ENCODE measurements at regions not wholly inside any gene's neighbourhood (a gene's known extent, or its start where the extent isn't known, plus 50 kb on each side); places are given as distances from the start of the nearest gene placed in this dataset.

DNA sequence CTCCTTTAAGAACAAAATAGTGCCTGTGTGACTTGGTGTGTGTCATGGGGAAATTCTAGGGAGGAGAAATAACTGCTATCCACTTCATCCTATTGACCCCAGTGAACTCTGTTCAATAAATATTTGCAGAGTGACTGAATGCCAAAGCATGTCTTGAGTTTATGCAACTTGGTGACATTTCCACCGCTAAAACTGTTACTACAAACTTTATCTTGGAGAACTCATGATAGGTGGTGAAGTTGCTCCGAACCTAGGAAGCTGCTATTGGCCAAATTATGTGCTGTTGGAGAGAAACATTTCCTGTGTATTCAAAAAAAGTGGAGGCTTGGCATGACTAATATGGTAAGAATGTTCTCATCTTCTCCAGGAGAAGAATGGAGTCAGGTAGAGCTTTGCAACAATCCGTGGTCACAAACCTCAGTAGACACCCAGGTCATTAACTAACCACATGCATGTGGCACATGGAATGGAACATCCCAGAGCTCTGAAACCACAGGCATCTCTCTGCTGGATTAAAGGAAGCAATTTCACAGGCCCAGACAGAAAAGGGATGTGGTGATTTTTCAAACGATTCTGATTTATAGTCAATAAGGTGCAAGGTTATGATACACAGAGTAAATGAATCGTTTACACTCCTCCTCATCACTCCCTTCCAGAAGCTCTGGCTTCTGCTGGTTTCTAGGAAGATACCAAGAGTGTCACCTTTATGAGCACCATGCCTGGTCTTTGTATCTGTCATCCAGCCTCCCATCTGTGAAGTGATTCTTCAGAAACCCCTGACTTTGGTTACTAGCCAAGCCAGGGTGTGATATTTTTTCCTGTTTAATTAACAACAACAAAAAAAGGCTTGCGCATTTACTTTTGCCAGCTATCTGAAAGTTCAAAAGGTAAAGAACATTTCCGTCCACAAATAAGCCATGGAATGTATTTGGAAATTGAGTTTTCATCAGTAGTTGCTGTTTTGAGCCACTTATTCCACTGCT is 361.1 kb downstream of the TGFB2 start:
- H3K9me3 ChIP-seq = no peaks in the 10 kb centered on the region

DNA sequence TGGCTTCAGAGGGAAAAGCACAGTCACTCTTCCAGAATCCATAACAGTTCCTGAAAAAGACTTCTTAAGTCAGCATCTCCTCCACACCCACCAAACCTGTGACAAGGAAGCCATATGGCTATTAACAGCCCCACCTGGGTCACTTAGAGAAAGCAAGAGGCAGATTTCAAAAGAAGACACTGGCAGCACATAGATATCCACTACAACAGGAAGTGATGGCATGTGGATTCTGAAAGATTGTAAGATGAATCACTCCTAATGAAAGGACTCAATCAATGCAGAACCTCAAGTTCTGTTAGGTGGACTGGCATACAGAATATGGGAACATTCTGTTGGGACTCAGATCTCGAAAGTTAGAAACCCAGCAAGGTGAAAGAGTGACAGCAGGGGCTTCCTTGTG is 365.9 kb downstream of the TGFB2 start:
- H3K36me3 ChIP-seq = no peaks in the 10 kb centered on the region
- H3K4me3 ChIP-seq = no peak overlapping the region
- no peak overlapping the region for H3K27ac ChIP-seq
- H3K9me3 ChIP-seq = no peaks in the 10 kb centered on the region
- DNase-seq (no peak), ATAC-seq (no peak)
- no peaks in the 10 kb centered on the region for H3K27me3 ChIP-seq
- H3K4me1 ChIP-seq = no peaks in the 10 kb centered on the region
- intact Hi-C loops (cut with DNase I) = no loop called here
- no peak for TF ChIP-seq CTCF (IDR thresholded peaks at IDR 0.05)

More for the DNA sequence above, 361.1 kb downstream of the TGFB2 start:
- peak; percentile 82 for ATAC-seq
- Histone ChIP-seq H3K4me3 (no peak overlapping the region), H3K27me3 (no peaks in the 10 kb centered on the region), H3K36me3 (no peaks in the 10 kb centered on the region), H3K4me1 (no peaks in the 10 kb centered on the region), H3K27ac (no peak overlapping the region)
- DNase-seq = no peak
- intact Hi-C loops (cut with DNase I) = no loop called here
- no peak for TF ChIP-seq CTCF (IDR thresholded peaks at IDR 0.05)

DNA sequence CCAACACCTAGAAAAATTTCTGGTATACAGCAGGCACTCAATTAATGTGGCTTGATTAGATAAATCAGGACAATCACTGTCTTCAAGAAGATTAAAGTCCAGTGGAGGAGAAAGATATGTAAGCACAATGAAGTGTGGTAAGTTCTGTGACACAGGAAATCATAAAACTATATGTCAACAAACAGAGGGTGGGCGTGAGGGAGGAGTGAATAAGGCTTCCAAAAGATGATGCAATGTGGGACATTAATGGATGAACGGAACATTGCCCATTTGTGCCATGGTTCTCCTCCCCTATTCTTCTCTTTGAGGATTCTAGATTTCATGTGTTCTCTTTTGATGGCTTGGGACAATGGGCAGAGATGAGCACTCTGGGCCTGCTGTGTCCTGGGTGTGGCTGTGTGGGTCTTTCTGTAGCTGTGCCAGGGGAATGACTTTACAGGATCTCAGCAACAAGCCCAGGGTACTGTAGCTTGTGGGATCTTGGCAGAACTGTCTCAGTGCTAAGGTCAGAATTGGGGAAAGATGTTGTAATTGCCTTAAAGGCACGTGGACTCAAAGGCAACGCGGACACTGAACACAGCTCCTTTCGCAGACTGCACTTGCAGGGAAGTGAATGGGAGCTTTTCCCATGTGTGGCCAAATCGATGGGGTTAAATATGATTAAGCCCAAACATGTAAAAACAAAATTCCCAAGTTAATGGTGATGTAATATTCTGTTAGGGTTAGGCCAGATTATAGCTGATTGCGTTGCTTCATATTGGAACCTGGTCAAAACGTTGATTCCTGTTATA is 366.9 kb downstream of the TGFB2 start:
- no peak for DNase-seq
- ATAC-seq = peak; percentile 19

DNA sequence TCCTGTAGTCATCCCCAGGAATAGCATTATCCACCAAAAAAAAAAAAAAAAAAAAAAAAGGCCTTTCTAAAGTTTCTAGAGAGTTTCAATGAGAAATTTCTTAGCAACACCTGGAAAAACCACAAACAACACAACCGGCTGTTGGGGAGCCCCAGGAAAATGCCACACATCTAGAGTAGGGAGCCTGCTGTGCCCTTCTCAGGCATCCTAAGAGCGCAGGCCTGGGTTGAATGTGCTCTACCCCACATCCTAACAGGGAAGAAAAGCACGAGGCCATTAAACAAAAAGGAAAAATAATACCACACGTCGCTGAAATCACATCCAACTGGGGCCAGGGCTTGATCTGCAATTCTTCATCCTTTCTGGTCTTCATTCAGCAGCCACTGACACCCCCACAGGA is 367.5 kb downstream of the TGFB2 start:
- no peak for DNase-seq
- intact Hi-C loops (cut with DNase I) = no loop called here
- no peak overlapping the region for H3K27ac ChIP-seq
- H3K36me3 ChIP-seq = no peaks in the 10 kb centered on the region
- no peaks in the 10 kb centered on the region for H3K27me3 ChIP-seq
- H3K4me3 ChIP-seq = no peak overlapping the region
- no peaks in the 10 kb centered on the region for H3K9me3 ChIP-seq
- no peaks in the 10 kb centered on the region for H3K4me1 ChIP-seq
- no peak for TF ChIP-seq CTCF (IDR thresholded peaks at IDR 0.05)
- no peak for ATAC-seq

More for the DNA sequence above, 366.9 kb downstream of the TGFB2 start:
- TF ChIP-seq CTCF (IDR thresholded peaks at IDR 0.05) = no peak
- Histone ChIP-seq H3K27ac (no peak overlapping the region), H3K9me3 (no peaks in the 10 kb centered on the region), H3K27me3 (no peaks in the 10 kb centered on the region), H3K4me1 (no peaks in the 10 kb centered on the region), H3K4me3 (no peak overlapping the region), H3K36me3 (no peaks in the 10 kb centered on the region)
- intact Hi-C loops (cut with DNase I) = no loop called here

DNA sequence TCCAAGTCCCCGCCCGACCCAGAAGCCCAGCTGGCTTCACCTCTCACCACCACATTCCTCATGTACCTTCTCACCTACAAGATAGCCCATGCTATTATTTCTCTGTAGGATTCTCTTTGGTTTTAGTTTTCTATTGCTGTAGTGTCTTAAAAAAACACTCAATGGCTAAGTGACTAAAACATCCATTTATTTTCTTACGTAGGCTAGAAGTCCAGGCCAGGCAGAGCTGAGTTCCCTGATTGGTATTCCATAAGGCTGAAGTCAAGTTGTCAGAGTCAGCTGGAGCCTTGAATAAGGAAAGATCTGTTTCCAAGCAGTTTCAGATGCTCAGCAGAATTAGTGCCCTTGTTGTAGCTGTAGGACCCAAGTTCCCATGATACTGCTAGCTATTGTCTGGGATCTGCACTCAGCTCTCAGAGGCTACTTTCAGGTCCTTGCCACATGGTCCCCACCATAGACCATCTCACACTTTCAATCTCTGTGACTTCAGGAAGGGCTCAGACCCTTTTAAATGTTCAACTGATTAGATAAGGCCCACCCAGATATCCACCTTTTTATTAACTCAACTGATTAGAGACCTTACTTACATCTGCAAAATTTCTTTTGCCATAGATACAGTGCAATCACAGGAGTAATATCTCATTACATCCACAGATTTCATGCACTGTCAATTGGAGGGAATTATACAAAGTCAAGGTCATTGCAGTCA is 371.0 kb downstream of the TGFB2 start:
- Histone ChIP-seq H3K36me3 (no peaks in the 10 kb centered on the region), H3K4me3 (no peak overlapping the region), H3K27ac (no peak overlapping the region), H3K27me3 (no peaks in the 10 kb centered on the region), H3K9me3 (no peaks in the 10 kb centered on the region), H3K4me1 (no peaks in the 10 kb centered on the region)
- TF ChIP-seq CTCF (IDR thresholded peaks at IDR 0.05) = no peak
- DNase-seq (no peak), ATAC-seq (no peak)
- intact Hi-C loops (cut with DNase I) = no loop called here
